Ecto neural progenitor cell (in vitro differentiated cells): ENCODE measurements at regions not wholly inside any gene's neighbourhood (a gene's known extent, or its start where the extent isn't known, plus 50 kb on each side); places are given as distances from the start of the nearest gene placed in this dataset.

ENCODE experiments used
- DNase-seq: peaks from one replicate; pipeline ENCODE4 v3.0.0-alpha.2; 2018; ENCODE audit warnings: low spot score

DNA sequence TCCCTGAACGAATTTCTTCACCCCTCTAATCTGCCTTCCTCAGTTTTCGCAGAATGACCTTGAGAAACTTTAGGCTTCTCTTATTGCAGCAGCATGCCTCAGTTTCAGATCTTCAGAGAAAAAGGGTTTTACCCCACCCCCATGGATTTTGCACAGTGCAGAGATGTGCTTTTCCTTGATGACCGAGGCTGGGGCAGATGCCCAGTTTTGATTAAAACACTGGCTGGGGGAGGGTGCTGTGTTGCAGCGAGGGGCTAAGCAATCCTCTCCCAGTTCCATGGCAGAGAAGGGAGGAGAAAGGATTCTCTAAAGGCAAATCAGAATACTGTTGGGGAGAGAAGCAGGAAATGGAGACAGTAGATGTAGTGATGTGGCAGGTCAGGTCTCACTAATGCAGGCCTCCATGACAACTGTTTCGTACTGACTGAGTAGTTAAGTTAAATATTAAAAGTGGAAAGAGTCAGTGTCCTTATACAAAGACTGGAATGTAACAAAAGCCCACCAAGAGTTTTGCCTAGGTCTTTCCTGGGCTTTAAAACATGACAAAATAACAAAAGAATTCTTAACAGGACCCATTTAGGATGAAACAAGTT is 50.8 kb upstream of the PDZD8 start:
- DNase-seq = no peak

DNA sequence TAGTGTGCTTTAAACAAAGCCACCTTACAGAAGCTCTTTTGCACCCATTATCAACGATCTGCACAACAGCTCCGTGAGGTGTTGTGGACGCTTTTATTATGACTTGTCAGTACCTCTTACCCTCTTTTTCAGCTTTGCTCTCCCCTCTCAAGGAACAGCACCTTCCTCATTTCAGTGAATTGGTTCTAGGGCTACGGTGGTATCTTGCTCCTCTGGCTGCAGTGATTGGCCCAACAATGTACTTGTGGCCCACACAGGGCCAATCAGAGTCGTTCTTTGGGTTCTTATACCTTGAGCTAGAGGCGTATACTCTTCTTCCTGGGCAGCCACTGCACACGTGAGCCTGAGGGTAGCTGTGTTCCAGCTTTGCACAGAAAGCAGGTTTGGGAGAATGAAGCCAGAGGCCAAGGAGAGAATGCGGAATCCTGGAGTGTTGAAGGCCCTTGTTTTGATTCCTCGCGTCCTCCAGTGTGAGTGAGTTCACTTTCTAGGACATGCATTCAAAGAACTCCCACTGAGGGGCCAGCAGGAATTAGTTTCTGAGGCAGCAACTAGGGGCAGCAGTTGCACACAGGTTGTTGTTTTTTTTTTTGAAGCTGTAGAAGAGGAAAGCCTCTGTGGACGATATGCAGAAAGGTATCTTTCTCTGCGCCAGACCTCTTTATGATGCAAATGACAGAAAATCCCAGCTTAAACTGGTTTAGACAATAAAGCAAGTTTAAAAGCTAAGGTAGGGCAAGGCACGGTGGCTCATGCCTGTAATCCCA is 49.8 kb upstream of the PDZD8 start:
- no peak for DNase-seq
